ENCODE measurements at regions not wholly inside any gene's neighbourhood (a gene's known extent, or its start where the extent isn't known, plus 50 kb on each side); places are given as distances from the start of the nearest gene placed in this dataset.

DNA sequence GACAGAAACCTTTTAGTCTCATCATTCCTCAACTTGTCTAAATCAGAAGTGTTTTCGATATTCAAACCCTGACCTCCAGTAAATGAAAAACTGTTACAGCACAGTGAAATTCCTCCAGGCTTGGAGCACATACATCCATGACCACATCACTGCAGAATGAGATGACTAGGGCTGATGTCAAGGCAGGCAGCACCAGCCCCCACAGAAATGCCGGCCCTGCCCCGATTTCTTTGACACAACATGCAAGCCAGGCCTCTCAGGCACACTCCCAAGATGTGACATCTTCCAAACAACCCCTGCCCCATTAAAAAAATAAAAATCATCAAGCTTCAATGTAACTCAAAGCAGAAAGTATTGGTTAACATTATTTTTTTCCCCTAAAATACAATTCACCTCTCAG is 103.3 kb downstream of the CTAGE1 start:
- H3K27ac ChIP-seq (ENCODE audit: low read depth in 2 of 2, low read length in 1 of 2) = no peak overlapping the region
- H3K27me3 ChIP-seq (ENCODE audit: control insufficient read depth in 1 of 2, insufficient read depth in 2 of 2, low read length in 2 of 2) = no peaks in the 10 kb centered on the region
- H3K4me1 ChIP-seq (ENCODE audit: control insufficient read depth in 2 of 2, insufficient read depth in 2 of 2, low read length in 1 of 2) = no peaks in the 10 kb centered on the region
- no peaks in the 10 kb centered on the region for H3K9me3 ChIP-seq (ENCODE audit: control insufficient read depth in 2 of 2, insufficient read depth in 1 of 2, low read depth in 1 of 2, low read length in 1 of 2)
- no peaks in the 10 kb centered on the region for H3K36me3 ChIP-seq (ENCODE audit: control insufficient read depth in 2 of 2, insufficient read depth in 2 of 2, low read length in 1 of 2)
- WGBS, 2 donors = 84 to 86% methylated on average over 3 of the region's 3 CpGs
- H3K4me3 ChIP-seq (ENCODE audit: low read depth in 1 of 2, low read length in 2 of 2) = no peak overlapping the region

DNA sequence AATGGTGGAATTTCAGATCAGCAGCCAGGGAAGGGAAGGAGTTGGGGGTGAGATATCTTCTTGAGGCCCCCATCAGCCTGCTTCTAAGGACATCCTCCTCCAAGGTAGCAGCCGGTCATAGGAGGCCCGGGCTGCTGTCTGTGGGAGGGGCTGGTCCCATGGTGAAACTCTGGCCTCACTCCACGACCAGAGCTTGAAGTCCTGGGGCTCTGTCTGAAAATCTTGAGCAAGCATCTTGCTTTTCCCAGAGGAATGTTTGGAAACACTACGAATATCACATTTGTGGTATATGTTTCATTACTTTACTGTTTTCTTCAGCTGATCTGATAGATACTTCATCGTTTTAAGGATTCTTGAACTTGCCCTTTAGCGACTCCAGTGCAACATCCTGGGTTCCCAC is 103.7 kb downstream of the CTAGE1 start:
- H3K27me3 ChIP-seq (ENCODE audit: control insufficient read depth in 1 of 2, insufficient read depth in 2 of 2, low read length in 2 of 2) = no peaks in the 10 kb centered on the region
- H3K27ac ChIP-seq (ENCODE audit: low read depth in 2 of 2, low read length in 1 of 2) = no peak overlapping the region
- H3K36me3 ChIP-seq (ENCODE audit: control insufficient read depth in 2 of 2, insufficient read depth in 2 of 2, low read length in 1 of 2) = no peaks in the 10 kb centered on the region
- H3K4me1 ChIP-seq (ENCODE audit: control insufficient read depth in 2 of 2, insufficient read depth in 2 of 2, low read length in 1 of 2) = no peaks in the 10 kb centered on the region
- WGBS, 2 donors = 77 to 80% methylated on average over 6 of the region's 6 CpGs
- no peaks in the 10 kb centered on the region for H3K9me3 ChIP-seq (ENCODE audit: control insufficient read depth in 2 of 2, insufficient read depth in 1 of 2, low read depth in 1 of 2, low read length in 1 of 2)
- H3K4me3 ChIP-seq (ENCODE audit: low read depth in 1 of 2, low read length in 2 of 2) = no peak overlapping the region

DNA sequence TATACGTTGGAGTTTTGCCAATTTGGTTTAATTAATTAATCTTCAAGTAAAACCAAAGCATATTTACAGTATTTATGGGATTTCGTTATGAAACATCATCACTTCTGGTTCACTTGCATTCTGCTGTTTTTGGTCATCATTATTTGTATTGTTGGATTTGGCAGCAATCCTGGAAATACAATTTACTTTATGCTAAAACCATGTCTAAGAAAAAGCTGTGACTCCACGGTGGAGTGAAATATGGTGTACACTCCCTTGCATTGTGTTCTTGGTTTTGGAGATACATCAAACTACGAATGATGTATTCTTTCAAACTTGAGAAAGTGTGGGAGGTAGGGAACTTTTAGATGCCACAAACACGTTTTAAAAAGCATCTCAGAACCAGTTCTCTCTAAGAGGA is 106.4 kb downstream of the CTAGE1 start:
- no peaks in the 10 kb centered on the region for H3K36me3 ChIP-seq (ENCODE audit: control insufficient read depth in 2 of 2, insufficient read depth in 2 of 2, low read length in 1 of 2)
- H3K4me1 ChIP-seq (ENCODE audit: control insufficient read depth in 2 of 2, insufficient read depth in 2 of 2, low read length in 1 of 2) = no peaks in the 10 kb centered on the region
- H3K27me3 ChIP-seq (ENCODE audit: control insufficient read depth in 1 of 2, insufficient read depth in 2 of 2, low read length in 2 of 2) = no peaks in the 10 kb centered on the region
- no peaks in the 10 kb centered on the region for H3K9me3 ChIP-seq (ENCODE audit: control insufficient read depth in 2 of 2, insufficient read depth in 1 of 2, low read depth in 1 of 2, low read length in 1 of 2)
- 28 to 40% methylated on average over 5 of the region's 5 CpGs for WGBS, 2 donors
- H3K27ac ChIP-seq (ENCODE audit: low read depth in 2 of 2, low read length in 1 of 2) = no peak overlapping the region
- H3K4me3 ChIP-seq (ENCODE audit: low read depth in 1 of 2, low read length in 2 of 2) = no peak overlapping the region

GRCh38 chr18:22309191-22309590 is 108.5 kb downstream of the CTAGE1 start:
- Histone ChIP-seq H3K36me3 (ENCODE audit: control insufficient read depth in 2 of 2, insufficient read depth in 2 of 2, low read length in 1 of 2) (no peaks in the 10 kb centered on the region), H3K27ac (ENCODE audit: low read depth in 2 of 2, low read length in 1 of 2) (no peak overlapping the region), H3K4me1 (ENCODE audit: control insufficient read depth in 2 of 2, insufficient read depth in 2 of 2, low read length in 1 of 2) (no peaks in the 10 kb centered on the region), H3K9me3 (ENCODE audit: control insufficient read depth in 2 of 2, insufficient read depth in 1 of 2, low read depth in 1 of 2, low read length in 1 of 2) (no peaks in the 10 kb centered on the region), H3K27me3 (ENCODE audit: control insufficient read depth in 1 of 2, insufficient read depth in 2 of 2, low read length in 2 of 2) (no peaks in the 10 kb centered on the region), H3K4me3 (ENCODE audit: low read depth in 1 of 2, low read length in 2 of 2) (no peak overlapping the region)
- WGBS, 2 donors = 54 to 66% methylated on average over 5 of the region's 5 CpGs

DNA sequence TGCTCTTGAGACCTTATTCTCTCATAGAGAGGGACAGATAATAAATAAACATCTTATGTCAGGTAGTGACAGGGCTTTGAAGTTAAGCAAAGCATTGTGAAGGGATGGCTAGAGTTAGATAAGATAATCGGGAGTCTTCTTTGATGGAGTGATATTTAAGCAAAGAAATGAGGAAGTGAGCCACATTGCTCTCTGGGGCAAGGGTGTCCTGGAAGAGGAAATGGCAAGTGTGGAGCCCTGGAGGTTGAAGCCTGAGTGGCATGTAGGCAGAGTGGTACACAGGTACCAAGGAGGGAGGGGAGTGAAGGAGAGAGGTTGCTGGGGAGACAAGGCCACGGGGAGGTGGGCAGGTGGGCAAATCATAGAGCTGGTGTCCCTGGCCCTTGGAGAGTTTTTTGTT is 110.2 kb downstream of the CTAGE1 start:
- Histone ChIP-seq H3K36me3 (ENCODE audit: control insufficient read depth in 2 of 2, insufficient read depth in 2 of 2, low read length in 1 of 2) (no peaks in the 10 kb centered on the region), H3K9me3 (ENCODE audit: control insufficient read depth in 2 of 2, insufficient read depth in 1 of 2, low read depth in 1 of 2, low read length in 1 of 2) (no peaks in the 10 kb centered on the region), H3K27ac (ENCODE audit: low read depth in 2 of 2, low read length in 1 of 2) (no peak overlapping the region), H3K27me3 (ENCODE audit: control insufficient read depth in 1 of 2, insufficient read depth in 2 of 2, low read length in 2 of 2) (no peaks in the 10 kb centered on the region), H3K4me3 (ENCODE audit: low read depth in 1 of 2, low read length in 2 of 2) (no peak overlapping the region), H3K4me1 (ENCODE audit: control insufficient read depth in 2 of 2, insufficient read depth in 2 of 2, low read length in 1 of 2) (no peaks in the 10 kb centered on the region)
- WGBS, 2 donors = 57 to 60% methylated on average over 2 of the region's 2 CpGs

GRCh38 chr18:22303927-22304326 is 113.8 kb downstream of the CTAGE1 start:
- H3K36me3 ChIP-seq (ENCODE audit: control insufficient read depth in 2 of 2, insufficient read depth in 2 of 2, low read length in 1 of 2) = no peaks in the 10 kb centered on the region
- no peak overlapping the region for H3K4me3 ChIP-seq (ENCODE audit: low read depth in 1 of 2, low read length in 2 of 2)
- H3K27me3 ChIP-seq (ENCODE audit: control insufficient read depth in 1 of 2, insufficient read depth in 2 of 2, low read length in 2 of 2) = no peaks in the 10 kb centered on the region
- no peaks in the 10 kb centered on the region for H3K4me1 ChIP-seq (ENCODE audit: control insufficient read depth in 2 of 2, insufficient read depth in 2 of 2, low read length in 1 of 2)
- H3K9me3 ChIP-seq (ENCODE audit: control insufficient read depth in 2 of 2, insufficient read depth in 1 of 2, low read depth in 1 of 2, low read length in 1 of 2) = no peaks in the 10 kb centered on the region
- WGBS, 2 donors = 85 to 86% methylated on average over 5 of the region's 5 CpGs
- H3K27ac ChIP-seq (ENCODE audit: low read depth in 2 of 2, low read length in 1 of 2) = no peak overlapping the region

DNA sequence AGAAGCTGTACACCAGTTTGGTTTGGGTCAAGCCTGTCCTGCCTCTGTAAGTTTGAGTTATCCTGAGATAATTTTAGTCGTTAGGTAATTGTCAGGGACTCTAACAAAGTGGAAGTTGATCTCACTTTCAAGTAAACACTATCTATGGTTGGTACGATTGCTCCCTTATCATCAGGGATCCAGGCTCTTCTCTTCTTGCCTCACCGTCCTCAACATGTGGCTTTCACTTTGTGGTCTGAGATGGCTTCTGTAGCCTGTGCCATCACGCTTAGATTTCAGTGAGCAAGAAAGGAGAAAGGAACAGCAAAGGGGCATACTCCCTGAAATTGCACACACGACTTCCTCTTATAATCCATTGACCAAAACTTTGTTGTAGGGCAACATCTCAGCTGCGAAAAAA is 115.6 kb downstream of the CTAGE1 start:
- Histone ChIP-seq H3K36me3 (ENCODE audit: control insufficient read depth in 2 of 2, insufficient read depth in 2 of 2, low read length in 1 of 2) (no peaks in the 10 kb centered on the region), H3K4me1 (ENCODE audit: control insufficient read depth in 2 of 2, insufficient read depth in 2 of 2, low read length in 1 of 2) (no peaks in the 10 kb centered on the region), H3K27ac (ENCODE audit: low read depth in 2 of 2, low read length in 1 of 2) (no peak overlapping the region), H3K4me3 (ENCODE audit: low read depth in 1 of 2, low read length in 2 of 2) (no peak overlapping the region), H3K27me3 (ENCODE audit: control insufficient read depth in 1 of 2, insufficient read depth in 2 of 2, low read length in 2 of 2) (no peaks in the 10 kb centered on the region), H3K9me3 (ENCODE audit: control insufficient read depth in 2 of 2, insufficient read depth in 1 of 2, low read depth in 1 of 2, low read length in 1 of 2) (no peaks in the 10 kb centered on the region)
- 69 to 81% methylated on average over 6 of the region's 6 CpGs for WGBS, 2 donors

DNA sequence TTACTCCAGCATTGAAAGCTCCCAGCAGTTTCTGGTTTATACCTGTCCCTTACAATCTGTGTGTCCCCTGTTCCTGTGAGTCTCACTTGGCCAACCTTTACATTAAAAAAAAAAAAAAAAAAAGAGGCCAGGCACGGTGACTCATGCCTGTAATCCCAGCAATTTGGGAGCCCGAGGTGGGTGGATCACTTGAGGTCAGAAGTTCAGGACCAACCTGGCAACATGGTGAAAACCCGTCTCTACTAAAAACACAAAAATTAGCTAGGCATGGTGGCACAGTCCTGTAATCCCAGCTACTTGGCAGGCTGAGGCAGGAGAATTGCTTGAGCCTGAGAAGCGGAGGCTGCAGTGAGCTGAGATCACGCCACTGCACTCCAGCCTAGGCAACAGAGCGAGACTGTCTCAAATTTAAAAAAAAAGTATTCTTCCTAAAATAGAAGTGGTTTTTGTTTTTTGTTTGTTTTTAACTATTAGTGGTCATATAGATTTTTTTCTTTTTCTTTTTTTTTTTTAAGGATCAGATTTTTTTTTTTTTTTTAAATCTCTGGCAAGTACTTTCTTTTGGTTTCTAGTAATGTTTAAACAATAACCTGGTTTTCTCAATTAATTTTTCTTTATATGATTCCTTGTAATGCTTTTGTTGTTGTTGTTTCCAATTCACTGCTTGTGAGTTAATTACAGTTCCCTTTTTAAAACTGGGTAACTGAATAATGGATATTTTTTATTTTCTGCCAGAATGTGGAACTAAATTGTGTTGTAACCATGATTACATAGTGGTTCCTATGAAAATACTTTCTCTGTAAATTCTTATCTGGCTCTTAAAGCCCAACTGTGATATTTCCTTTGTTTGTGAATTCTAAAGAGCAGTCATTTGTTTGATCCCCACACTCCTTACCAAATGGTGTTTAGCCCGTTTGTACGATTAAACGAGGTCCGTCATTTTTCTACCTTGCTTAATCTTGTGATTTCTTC is 116.8 kb downstream of the CTAGE1 start:
- H3K27ac ChIP-seq (ENCODE audit: low read depth in 2 of 2, low read length in 1 of 2) = no peak overlapping the region
- no peaks in the 10 kb centered on the region for H3K36me3 ChIP-seq (ENCODE audit: control insufficient read depth in 2 of 2, insufficient read depth in 2 of 2, low read length in 1 of 2)
- no peaks in the 10 kb centered on the region for H3K9me3 ChIP-seq (ENCODE audit: control insufficient read depth in 2 of 2, insufficient read depth in 1 of 2, low read depth in 1 of 2, low read length in 1 of 2)
- H3K4me3 ChIP-seq (ENCODE audit: low read depth in 1 of 2, low read length in 2 of 2) = no peak overlapping the region
- no peaks in the 10 kb centered on the region for H3K4me1 ChIP-seq (ENCODE audit: control insufficient read depth in 2 of 2, insufficient read depth in 2 of 2, low read length in 1 of 2)
- H3K27me3 ChIP-seq (ENCODE audit: control insufficient read depth in 1 of 2, insufficient read depth in 2 of 2, low read length in 2 of 2) = no peaks in the 10 kb centered on the region
- 34 to 42% methylated on average over 10 of the region's 10 CpGs for WGBS, 2 donors

DNA sequence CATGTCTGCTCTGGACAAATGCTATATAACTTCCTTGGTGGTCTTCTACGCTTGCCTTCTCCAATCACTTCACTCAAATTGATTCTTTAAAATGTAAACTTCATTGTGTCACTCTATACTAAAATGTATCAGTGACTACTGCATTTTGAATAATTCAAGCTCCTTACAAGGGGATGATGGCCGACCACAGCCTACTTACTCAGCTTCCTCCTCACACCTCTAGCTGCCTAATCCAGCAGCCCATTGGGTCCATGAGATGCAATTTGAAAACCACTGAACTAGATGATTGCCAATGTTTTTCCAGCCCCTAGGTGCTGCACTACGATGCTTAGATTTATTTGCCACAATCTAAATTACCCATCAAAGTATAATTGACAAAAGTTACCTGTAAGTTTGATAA is 120.7 kb downstream of the CTAGE1 start:
- H3K4me1 ChIP-seq (ENCODE audit: control insufficient read depth in 2 of 2, insufficient read depth in 2 of 2, low read length in 1 of 2) = no peaks in the 10 kb centered on the region
- 86 to 90% methylated on average over 3 of the region's 3 CpGs for WGBS, 2 donors
- H3K27me3 ChIP-seq (ENCODE audit: control insufficient read depth in 1 of 2, insufficient read depth in 2 of 2, low read length in 2 of 2) = no peaks in the 10 kb centered on the region
- H3K4me3 ChIP-seq (ENCODE audit: low read depth in 1 of 2, low read length in 2 of 2) = no peak overlapping the region
- H3K27ac ChIP-seq (ENCODE audit: low read depth in 2 of 2, low read length in 1 of 2) = no peak overlapping the region
- H3K36me3 ChIP-seq (ENCODE audit: control insufficient read depth in 2 of 2, insufficient read depth in 2 of 2, low read length in 1 of 2) = no peaks in the 10 kb centered on the region
- H3K9me3 ChIP-seq (ENCODE audit: control insufficient read depth in 2 of 2, insufficient read depth in 1 of 2, low read depth in 1 of 2, low read length in 1 of 2) = no peaks in the 10 kb centered on the region

GRCh38 chr18:22296304-22296703 is 121.4 kb downstream of the CTAGE1 start:
- H3K9me3 ChIP-seq (ENCODE audit: control insufficient read depth in 2 of 2, insufficient read depth in 1 of 2, low read depth in 1 of 2, low read length in 1 of 2) = no peaks in the 10 kb centered on the region
- 80 to 81% methylated on average over 3 of the region's 3 CpGs for WGBS, 2 donors
- H3K27ac ChIP-seq (ENCODE audit: low read depth in 2 of 2, low read length in 1 of 2) = no peak overlapping the region
- no peaks in the 10 kb centered on the region for H3K27me3 ChIP-seq (ENCODE audit: control insufficient read depth in 1 of 2, insufficient read depth in 2 of 2, low read length in 2 of 2)
- no peaks in the 10 kb centered on the region for H3K36me3 ChIP-seq (ENCODE audit: control insufficient read depth in 2 of 2, insufficient read depth in 2 of 2, low read length in 1 of 2)
- no peak overlapping the region for H3K4me3 ChIP-seq (ENCODE audit: low read depth in 1 of 2, low read length in 2 of 2)
- H3K4me1 ChIP-seq (ENCODE audit: control insufficient read depth in 2 of 2, insufficient read depth in 2 of 2, low read length in 1 of 2) = no peaks in the 10 kb centered on the region

Data from esophagus (tissue), 2 donors.